Endothelial cell (in vitro differentiated cells): ENCODE measurements at regions not wholly inside any gene's neighbourhood (a gene's known extent, or its start where the extent isn't known, plus 50 kb on each side); places are given as distances from the start of the nearest gene placed in this dataset.
"Not testable (repeated sequence)": the region's sequence is repeated elsewhere in the genome, so short reads cannot be mapped to it uniquely, and the experiment has no call there.

Experiments used
- DNase-seq: peaks from one replicate; pipeline ENCODE4 v3.0.0; 2021; ENCODE audit warnings: low spot score
- H3K27ac Mint-ChIP-seq: one replicate; pipeline ENCODE4 v1.8.0; 2021; ENCODE audit warnings: mixed read lengths, inconsistent platforms; ENCODE audit not compliant: unreplicated experiment
- H3K27me3 Mint-ChIP-seq: one replicate; pipeline ENCODE4 v1.8.0; 2021; ENCODE audit warnings: mild to moderate bottlenecking, moderate library complexity, mixed read lengths, inconsistent platforms; ENCODE audit not compliant: unreplicated experiment
- H3K36me3 Mint-ChIP-seq: one replicate; pipeline ENCODE4 v1.8.0; 2021; ENCODE audit warnings: mild to moderate bottlenecking, low read depth, mixed read lengths, inconsistent platforms; ENCODE audit not compliant: unreplicated experiment
- H3K4me1 Mint-ChIP-seq: one replicate; pipeline ENCODE4 v1.8.0; 2021; ENCODE audit warnings: mild to moderate bottlenecking, mixed read lengths, inconsistent platforms; ENCODE audit not compliant: unreplicated experiment
- H3K4me3 Mint-ChIP-seq: one replicate; pipeline ENCODE4 v1.8.0; 2021; ENCODE audit warnings: mild to moderate bottlenecking, mixed read lengths, inconsistent platforms; ENCODE audit not compliant: unreplicated experiment
- H3K9me3 Mint-ChIP-seq: one replicate; pipeline ENCODE4 v1.8.0; 2021; ENCODE audit warnings: mixed read lengths, inconsistent platforms; ENCODE audit not compliant: unreplicated experiment
- TF ChIP-seq, protein P1 (sequence below): fragments of 200-600 bp; sonication (generic); IDR thresholded peaks from one replicate; pipeline ENCODE4 v1.5.0; 2021; ENCODE audit warnings: antibody characterized with exemption; ENCODE audit not compliant: unreplicated experiment

DNA sequence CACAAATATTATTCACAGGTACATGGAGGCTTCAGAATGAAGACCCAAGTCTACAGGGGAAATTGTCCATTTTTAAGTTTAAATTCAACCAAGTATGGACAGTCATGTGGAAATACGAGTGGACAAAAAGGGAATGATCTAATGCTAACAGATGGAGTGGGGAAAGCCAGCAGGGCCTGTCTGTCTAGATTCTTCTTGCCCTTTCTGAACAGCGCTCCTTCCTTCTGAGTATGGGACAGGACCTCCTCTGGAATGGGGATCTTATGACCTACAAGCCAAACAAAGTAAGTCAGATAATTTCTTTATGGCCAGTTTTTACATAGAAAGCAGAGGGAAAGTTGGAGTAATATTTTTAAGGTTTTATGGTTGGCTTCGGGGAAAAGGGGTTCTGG is 119.8 kb upstream of the NEK6 start:
- DNase-seq: no peak

DNA sequence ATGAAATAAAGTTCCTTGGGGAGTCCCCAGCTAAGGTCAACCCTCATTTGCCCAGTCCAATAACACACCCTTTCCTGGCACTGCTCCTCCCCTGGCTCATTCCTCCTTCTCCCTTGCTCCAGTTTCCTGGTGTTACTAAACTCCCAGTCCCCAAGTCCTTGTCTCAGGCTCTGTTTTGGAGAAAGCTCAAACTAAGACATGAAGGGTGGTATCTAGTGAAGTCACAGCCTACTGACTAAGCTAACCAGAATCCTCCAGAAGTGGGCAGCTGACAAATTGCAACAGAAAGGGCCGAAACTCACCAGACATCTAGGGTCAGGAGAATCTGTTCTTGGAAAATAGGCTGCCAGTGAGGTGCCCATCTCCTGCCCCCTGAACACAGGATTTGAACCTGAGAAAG is 118.7 kb upstream of the NEK6 start:
- Mint-ChIP-seq H3K36me3 (no peaks in the 10 kb centered on the region), H3K9me3 (no peaks in the 10 kb centered on the region), H3K4me3 (no peak overlapping the region), H3K27me3 (peaks cover under 1% of the 10 kb centered on the region), H3K4me1 (no peaks in the 10 kb centered on the region), H3K27ac (no peak overlapping the region)
- DNase-seq: no peak
- TF ChIP-seq, protein P1, sequence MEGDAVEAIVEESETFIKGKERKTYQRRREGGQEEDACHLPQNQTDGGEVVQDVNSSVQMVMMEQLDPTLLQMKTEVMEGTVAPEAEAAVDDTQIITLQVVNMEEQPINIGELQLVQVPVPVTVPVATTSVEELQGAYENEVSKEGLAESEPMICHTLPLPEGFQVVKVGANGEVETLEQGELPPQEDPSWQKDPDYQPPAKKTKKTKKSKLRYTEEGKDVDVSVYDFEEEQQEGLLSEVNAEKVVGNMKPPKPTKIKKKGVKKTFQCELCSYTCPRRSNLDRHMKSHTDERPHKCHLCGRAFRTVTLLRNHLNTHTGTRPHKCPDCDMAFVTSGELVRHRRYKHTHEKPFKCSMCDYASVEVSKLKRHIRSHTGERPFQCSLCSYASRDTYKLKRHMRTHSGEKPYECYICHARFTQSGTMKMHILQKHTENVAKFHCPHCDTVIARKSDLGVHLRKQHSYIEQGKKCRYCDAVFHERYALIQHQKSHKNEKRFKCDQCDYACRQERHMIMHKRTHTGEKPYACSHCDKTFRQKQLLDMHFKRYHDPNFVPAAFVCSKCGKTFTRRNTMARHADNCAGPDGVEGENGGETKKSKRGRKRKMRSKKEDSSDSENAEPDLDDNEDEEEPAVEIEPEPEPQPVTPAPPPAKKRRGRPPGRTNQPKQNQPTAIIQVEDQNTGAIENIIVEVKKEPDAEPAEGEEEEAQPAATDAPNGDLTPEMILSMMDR: no peak

More for the DNA sequence above, 119.8 kb upstream of the NEK6 start:
- Mint-ChIP-seq H3K36me3 (no peaks in the 10 kb centered on the region), H3K9me3 (no peaks in the 10 kb centered on the region), H3K27ac (no peak overlapping the region), H3K4me1 (no peaks in the 10 kb centered on the region), H3K4me3 (no peak overlapping the region), H3K27me3 (peaks cover 1% of the 10 kb centered on the region)
- TF ChIP-seq, protein P1: no peak

DNA sequence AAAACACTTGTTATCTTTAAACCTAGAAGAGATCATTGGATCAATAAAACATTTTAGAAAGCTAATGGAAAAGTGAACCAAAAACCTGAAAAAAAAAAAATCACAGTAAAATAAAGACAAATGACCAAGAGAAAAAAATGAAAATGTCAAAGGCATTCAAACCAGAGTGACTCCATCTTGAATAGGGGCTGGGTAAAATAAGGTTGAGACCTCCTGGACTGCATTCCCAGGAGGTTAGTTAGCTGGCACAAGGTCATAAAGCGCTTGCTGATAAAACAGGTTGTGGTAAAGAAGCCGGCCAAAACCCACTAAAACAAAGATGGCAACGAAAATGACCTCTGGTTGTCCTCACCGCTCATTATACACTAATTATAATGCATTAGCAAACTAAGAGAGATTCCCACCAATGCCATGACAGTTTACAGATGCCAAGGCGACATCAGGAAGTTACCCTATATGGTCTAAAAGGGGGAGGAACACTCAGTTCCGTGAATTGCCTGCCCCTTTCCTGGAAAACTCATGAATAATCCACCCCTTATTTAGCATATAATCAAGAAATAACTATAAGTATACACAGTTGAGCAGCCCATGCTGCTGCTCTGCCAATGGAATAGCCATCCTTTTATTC is 116.7 kb upstream of the NEK6 start:
- no peaks in the 10 kb centered on the region for H3K4me1 Mint-ChIP-seq
- H3K4me3 Mint-ChIP-seq: no peak overlapping the region
- H3K36me3 Mint-ChIP-seq: no peaks in the 10 kb centered on the region
- no peak overlapping the region for H3K27ac Mint-ChIP-seq
- DNase-seq: no peak
- no peaks in the 10 kb centered on the region for H3K9me3 Mint-ChIP-seq
- TF ChIP-seq, protein P1: no peak
- H3K27me3 Mint-ChIP-seq: no peaks in the 10 kb centered on the region

DNA sequence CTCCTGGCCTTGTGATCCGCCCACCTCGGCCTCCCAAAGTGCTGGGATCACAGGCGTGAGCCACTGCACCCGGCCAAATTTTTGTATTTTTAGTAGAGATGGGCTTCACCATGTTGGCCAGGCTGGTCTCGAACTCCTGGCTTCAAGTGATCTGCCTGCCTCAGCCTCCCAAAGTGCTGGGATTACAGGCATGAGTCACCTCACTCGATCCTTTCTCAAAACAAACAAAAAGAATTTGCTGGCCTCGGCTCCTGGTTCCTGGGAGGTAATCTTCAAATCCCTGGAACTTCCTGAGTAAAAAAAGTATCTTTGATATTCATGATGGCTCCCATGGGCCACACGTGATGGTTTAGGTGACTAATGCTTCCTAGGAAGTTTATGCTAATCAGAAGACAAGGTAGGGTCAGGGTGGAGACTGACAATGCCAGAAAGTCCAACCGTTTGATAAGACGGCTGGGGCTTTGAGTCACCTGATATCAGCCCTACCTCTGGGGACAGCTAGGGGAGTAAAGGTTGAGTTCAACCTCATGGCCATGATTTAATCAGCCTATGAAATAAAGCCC is 113.1 kb upstream of the NEK6 start:
- not testable (repeated sequence) for H3K36me3 Mint-ChIP-seq

DNA sequence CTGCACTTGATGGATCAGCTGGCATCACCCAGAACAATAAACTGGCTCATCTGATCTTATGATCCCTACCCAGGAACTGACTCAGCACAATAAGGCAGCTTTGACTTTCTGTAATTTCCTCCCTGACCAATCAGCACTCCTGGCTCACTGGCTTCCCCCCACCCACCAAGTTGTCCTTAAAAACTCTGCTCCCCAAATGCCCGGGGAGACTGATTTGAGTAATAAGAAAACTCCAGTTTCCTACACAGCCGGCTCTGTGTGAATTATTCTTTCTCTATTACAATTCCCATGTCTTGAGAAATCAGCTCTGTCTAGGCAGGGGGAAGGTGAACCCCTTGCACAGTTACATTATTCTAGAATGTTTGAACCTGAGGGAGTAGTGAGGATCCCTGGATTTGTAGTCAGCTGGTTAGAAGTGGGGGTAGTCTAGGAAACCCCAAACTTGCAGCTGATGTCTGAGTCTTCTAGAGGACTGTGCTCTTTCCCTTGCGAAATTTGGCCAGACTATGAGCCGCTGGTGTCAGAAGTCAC is 111.7 kb upstream of the NEK6 start:
- Mint-ChIP-seq H3K4me3 (no peak overlapping the region), H3K9me3 (no peaks in the 10 kb centered on the region), H3K4me1 (no peaks in the 10 kb centered on the region), H3K36me3 (no peaks in the 10 kb centered on the region), H3K27me3 (no peaks in the 10 kb centered on the region), H3K27ac (no peak overlapping the region)
- no peak for DNase-seq
- TF ChIP-seq, protein P1: no peak

More for the DNA sequence above, 113.1 kb upstream of the NEK6 start:
- H3K27ac Mint-ChIP-seq, H3K27me3 Mint-ChIP-seq, H3K4me3 Mint-ChIP-seq, DNase-seq, H3K4me1 Mint-ChIP-seq, H3K9me3 Mint-ChIP-seq: not testable (repeated sequence)
